ENCODE measurements at regions not wholly inside any gene's neighbourhood (a gene's known extent, or its start where the extent isn't known, plus 50 kb on each side); places are given as distances from the start of the nearest gene placed in this dataset.

- no peak overlapping the region for H3K4me3 ChIP-seq (ENCODE audit: low read depth, low read length)
- DNase-seq (ENCODE audit: low read depth), result no peak
- no peak for TF ChIP-seq CTCF (IDR thresholded peaks at IDR 0.05; ENCODE audit: insufficient read depth, low read length)
These were observed 689.8 kb upstream of the NXPH2 start for GRCh38 chr2:139469985-139470384.

DNA sequence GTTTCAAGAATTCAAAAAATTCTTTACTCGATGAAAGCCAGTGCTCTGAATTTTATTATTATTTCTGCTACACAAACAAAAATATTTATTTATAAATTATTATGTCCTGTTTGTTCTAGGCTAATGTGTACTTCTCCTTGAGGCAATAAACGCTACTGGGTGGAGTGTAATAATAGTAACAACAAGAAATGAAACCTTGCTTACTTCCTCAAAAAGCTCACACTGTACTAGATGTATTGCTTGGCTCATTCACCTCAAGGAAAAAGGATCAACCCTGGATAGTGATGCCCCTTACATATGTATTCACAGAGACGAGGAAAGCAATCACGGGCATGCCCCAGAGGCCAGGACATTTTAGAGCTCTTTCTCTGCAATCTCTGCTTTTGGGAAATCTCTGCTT, 685.6 kb upstream of the NXPH2 start:
- TF ChIP-seq CTCF (IDR thresholded peaks at IDR 0.05; ENCODE audit: insufficient read depth, low read length), result no peak
- H3K4me3 ChIP-seq (ENCODE audit: low read depth, low read length), result no peak overlapping the region
- no peak for DNase-seq (ENCODE audit: low read depth)

DNA sequence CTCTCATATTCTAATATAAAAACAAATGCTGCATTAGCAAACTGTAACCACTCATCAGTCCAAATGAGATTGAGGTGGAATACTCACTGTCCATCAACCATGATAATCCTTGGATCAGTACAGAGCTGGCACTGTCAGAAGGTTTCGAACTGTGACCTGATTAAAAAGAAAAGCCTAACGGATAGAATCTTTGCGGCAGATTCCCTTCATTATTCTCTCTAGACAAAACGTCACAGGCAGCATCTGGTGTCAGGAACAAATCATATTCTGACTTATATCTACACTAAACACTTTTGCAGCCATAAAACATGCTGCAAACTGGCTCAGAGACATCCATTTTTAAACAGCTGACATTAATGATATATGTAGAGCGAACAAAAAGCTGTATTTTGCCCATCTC, 677.7 kb upstream of the NXPH2 start:
- DNase-seq (ENCODE audit: low read depth), result no peak
- no peak overlapping the region for H3K4me3 ChIP-seq (ENCODE audit: low read depth, low read length)
- no peak for TF ChIP-seq CTCF (IDR thresholded peaks at IDR 0.05; ENCODE audit: insufficient read depth, low read length)

- no peak for DNase-seq (ENCODE audit: low read depth)
- no peak overlapping the region for H3K4me3 ChIP-seq (ENCODE audit: low read depth, low read length)
- no peak for TF ChIP-seq CTCF (IDR thresholded peaks at IDR 0.05; ENCODE audit: insufficient read depth, low read length)
These were observed 674.1 kb upstream of the NXPH2 start for GRCh38 chr2:139454251-139454650.

DNA sequence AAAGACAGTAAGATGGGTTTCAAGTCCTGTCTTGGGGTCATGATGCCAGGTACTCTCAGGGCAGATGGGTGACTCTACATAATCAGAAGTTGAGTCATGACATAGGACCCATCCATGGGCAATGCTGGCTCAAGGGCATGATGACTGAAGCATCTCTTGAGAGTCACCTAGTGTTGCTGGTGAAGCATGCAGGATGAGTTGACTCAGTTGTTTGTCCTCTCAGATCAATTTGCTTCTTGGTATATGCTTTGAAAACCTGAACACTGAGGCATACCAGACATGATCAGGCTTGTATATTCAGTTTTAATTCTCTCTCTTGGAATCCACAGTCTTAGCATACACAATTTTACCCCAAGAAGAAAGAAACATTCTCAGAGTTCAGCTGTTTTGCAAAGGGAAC, 658.9 kb upstream of the NXPH2 start:
- no peak overlapping the region for H3K4me3 ChIP-seq (ENCODE audit: low read depth, low read length)
- no peak for DNase-seq (ENCODE audit: low read depth)
- TF ChIP-seq CTCF (IDR thresholded peaks at IDR 0.05; ENCODE audit: insufficient read depth, low read length), result no peak

- no peak overlapping the region for H3K4me3 ChIP-seq (ENCODE audit: low read depth, low read length)
- TF ChIP-seq CTCF (IDR thresholded peaks at IDR 0.05; ENCODE audit: insufficient read depth, low read length), result no peak
- DNase-seq (ENCODE audit: low read depth), result no peak
These were observed 658.3 kb upstream of the NXPH2 start for GRCh38 chr2:139438478-139438877.

GRCh38 chr2:139427164-139427563, 647.0 kb upstream of the NXPH2 start:
- H3K4me3 ChIP-seq (ENCODE audit: low read depth, low read length), result no peak overlapping the region
- TF ChIP-seq CTCF (IDR thresholded peaks at IDR 0.05; ENCODE audit: insufficient read depth, low read length), result no peak
- DNase-seq (ENCODE audit: low read depth), result no peak
